IMR-90 (cell line): ENCODE measurements at regions not wholly inside any gene's neighbourhood (a gene's known extent, or its start where the extent isn't known, plus 50 kb on each side); places are given as distances from the start of the nearest gene placed in this dataset.

Source experiments
- ATAC-seq: fragments of 200-7000 bp; cut with Tn5 transposase; 2 replicates; pipeline ENCODE4 v1.9.1; 2020; ENCODE audit warnings: low read depth, mild to moderate bottlenecking, moderate library complexity
- BruUV-seq: library from RNA; stranded (reverse); fragments of 400-500 nt; replicated peaks from 2 replicates; lab custom pipeline; 2021; lab: Mats Ljungman, UMichigan
- CTCF ChIA-PET: fragments of 300-600 bp; formaldehyde crosslinking; extraction: SDS; loops from one replicate; lab custom pipeline; 2021; ENCODE audit warnings: antibody characterized with exemption; lab: Yijun Ruan, JAX
- POLR2A ChIA-PET: fragments of 300-600 bp; sonication (Branson Sonifier 250); formaldehyde crosslinking; loops from one replicate; lab custom pipeline; 2022; ENCODE audit warnings: antibody characterized with exemption; ENCODE audit not compliant: unreplicated experiment; lab: Charles Lee
- DNase-seq: peaks from one replicate; pipeline ENCODE4 v3.0.0; 2013
- H2AFZ ChIP-seq: replicated peaks from 2 replicates; pipeline ENCODE3; 2013; ENCODE audit warnings: low read length, mild to moderate bottlenecking; ENCODE audit not compliant: poor library complexity
- H2AK5ac ChIP-seq: 2 replicates; pipeline ENCODE4 v1.6.1; 2013; ENCODE audit warnings: low read depth, low read length, inconsistent platforms
- H2AK9ac ChIP-seq: replicated peaks from 2 replicates; pipeline ENCODE3; 2013; ENCODE audit warnings: mild to moderate bottlenecking, low read depth, low read length, moderate library complexity; ENCODE audit not compliant: poor library complexity
- H2BK120ac ChIP-seq: 2 replicates; pipeline ENCODE4 v1.6.1; 2013; ENCODE audit warnings: low read depth, low read length, inconsistent platforms
- H2BK15ac ChIP-seq: 3 replicates; pipeline ENCODE4 v1.6.1; 2013; ENCODE audit warnings: low read depth, low read length, inconsistent platforms
- H2BK20ac ChIP-seq: 2 replicates; pipeline ENCODE4 v1.6.1; 2013; ENCODE audit warnings: low read depth, mild to moderate bottlenecking, inconsistent platforms, low read length, moderate library complexity
- H2BK5ac ChIP-seq: 2 replicates; pipeline ENCODE4 v1.6.1; 2013; ENCODE audit warnings: mild to moderate bottlenecking, low read depth, low read length, inconsistent platforms; ENCODE audit not compliant: poor library complexity, severe bottlenecking
- H3K14ac ChIP-seq: replicated peaks from 2 replicates; pipeline ENCODE4 v1.6.1; 2013; ENCODE audit warnings: low read depth, low read length, inconsistent platforms
- H3K18ac ChIP-seq: 2 replicates; pipeline ENCODE4 v1.6.1; 2013; ENCODE audit warnings: low read depth, low read length, control low read depth
- H3K23ac ChIP-seq: 2 replicates; pipeline ENCODE4 v1.6.1; 2013; ENCODE audit warnings: low read depth, low read length, inconsistent platforms
- H3K27ac ChIP-seq: 2 replicates; pipeline ENCODE4 v1.5.1; 2013; ENCODE audit warnings: mild to moderate bottlenecking, control low read depth, low read length; ENCODE audit not compliant: insufficient read depth
- H3K27me3 ChIP-seq: 2 replicates; pipeline ENCODE4 v1.6.1; 2013; ENCODE audit warnings: low read length; ENCODE audit not compliant: control insufficient read depth, insufficient read depth
- H3K36me3 ChIP-seq: 2 replicates; pipeline ENCODE4 v1.6.1; 2013; ENCODE audit warnings: low read length, mixed read lengths; ENCODE audit not compliant: control insufficient read depth, insufficient read depth
- H3K4ac ChIP-seq: 2 replicates; pipeline ENCODE4 v1.6.1; 2013; ENCODE audit warnings: low read depth, low read length, inconsistent platforms
- H3K4me1 ChIP-seq: 2 replicates; pipeline ENCODE4 v1.6.1; 2013; ENCODE audit warnings: low read length, mixed read lengths; ENCODE audit not compliant: control insufficient read depth, insufficient read depth
- H3K4me2 ChIP-seq: 2 replicates; pipeline ENCODE4 v1.6.1; 2013; ENCODE audit warnings: low read depth, mild to moderate bottlenecking, control low read depth, low read length, moderate library complexity
- H3K4me3 ChIP-seq: 2 replicates; pipeline ENCODE4 v1.5.1; 2013; ENCODE audit warnings: low read depth, mild to moderate bottlenecking, control low read depth, low read length, moderate library complexity; ENCODE audit not compliant: insufficient read depth
- H3K56ac ChIP-seq: 2 replicates; pipeline ENCODE4 v1.6.1; 2013; ENCODE audit warnings: low read length, inconsistent platforms; ENCODE audit not compliant: insufficient read depth; ENCODE audit errors: extremely low read depth
- H3K79me1 ChIP-seq, 2 experiments: 2 replicates each; pipeline ENCODE4 v1.6.1; 2013; ENCODE audit warnings: low read length in 2 of 2, inconsistent platforms in 1 of 2, low read depth in 1 of 2
- H3K9ac ChIP-seq: 2 replicates; pipeline ENCODE4 v1.6.1; 2013; ENCODE audit warnings: low read depth, low read length, control low read depth
- H3K9me1 ChIP-seq: 2 replicates; pipeline ENCODE4 v1.6.1; 2013; ENCODE audit warnings: low read length, inconsistent platforms; ENCODE audit not compliant: insufficient read depth
- H3K9me3 ChIP-seq: 2 replicates; pipeline ENCODE4 v1.6.1; 2013; ENCODE audit warnings: low read length; ENCODE audit not compliant: control insufficient read depth, insufficient read depth
- H4K20me1 ChIP-seq: 2 replicates; pipeline ENCODE4 v1.6.1; 2013; ENCODE audit warnings: low read length, inconsistent platforms; ENCODE audit not compliant: insufficient read depth
- H4K5ac ChIP-seq: 2 replicates; pipeline ENCODE4 v1.6.1; 2013; ENCODE audit warnings: mild to moderate bottlenecking, low read depth, low read length, control low read depth
- H4K8ac ChIP-seq, 2 experiments: 2 replicates each; pipeline ENCODE4 v1.6.1; 2013; ENCODE audit warnings: low read depth in 2 of 2, low read length in 2 of 2, control low read depth in 1 of 2, inconsistent platforms in 1 of 2
- H4K91ac ChIP-seq: 2 replicates; pipeline ENCODE4 v1.6.1; 2013; ENCODE audit warnings: low read depth, low read length, inconsistent platforms; ENCODE audit not compliant: insufficient read depth
- CEBPB ChIP-seq: IDR thresholded peaks from 2 replicates; pipeline ENCODE4 v1.6.1; 2012; ENCODE audit warnings: low read depth, low read length, improper control_type of control experiment
- MAFK ChIP-seq: IDR thresholded peaks from 2 replicates; pipeline ENCODE4 v1.6.1; 2012; ENCODE audit warnings: low read depth, low read length, improper control_type of control experiment
- MAZ ChIP-seq: IDR thresholded peaks from 2 replicates; pipeline ENCODE4 v1.6.1; 2012; ENCODE audit warnings: low read depth, mild to moderate bottlenecking, low read length, improper control_type of control experiment, moderate library complexity, borderline replicate concordance
- MXI1 ChIP-seq: IDR thresholded peaks from 2 replicates; pipeline ENCODE4 v1.6.1; 2012; ENCODE audit warnings: low read depth, mild to moderate bottlenecking, low read length, moderate library complexity, borderline replicate concordance
- RAD21 ChIP-seq: IDR thresholded peaks from 2 replicates; pipeline ENCODE4 v1.6.1; 2012; ENCODE audit warnings: low read length, improper control_type of control experiment
- RCOR1 ChIP-seq: IDR thresholded peaks from 2 replicates; pipeline ENCODE4 v1.6.1; 2012; ENCODE audit warnings: mild to moderate bottlenecking, low read length, improper control_type of control experiment; ENCODE audit not compliant: insufficient replicate concordance
- RFX5 ChIP-seq: IDR thresholded peaks from 2 replicates; pipeline ENCODE4 v1.8.0; 2012; ENCODE audit warnings: low read depth, mild to moderate bottlenecking, low read length, moderate library complexity
- SMC3 ChIP-seq: fragments of 150-350 bp; IDR thresholded peaks from 2 replicates; pipeline ENCODE4 v1.6.1; 2016; ENCODE audit warnings: low read depth, mild to moderate bottlenecking, antibody characterized with exemption, low read length, moderate library complexity
- WGBS, 2 experiments: methylation state at CpG; one replicate each; pipeline versions ENCODE4 v1.1.5 to v1.1.7; 2013; ENCODE audit warnings: missing lambda C conversion rate in 2 of 2; ENCODE audit not compliant: insufficient read length in 1 of 2; ENCODE audit errors: extremely low coverage in 2 of 2; 5-methylcytosine and 5-hydroxymethylcytosine counted together
- dilution Hi-C: fragments of 300-500 bp; cut with HindIII; formaldehyde crosslinking; loops from one replicate; pipeline ENCODE4 v1.14.3; 2018; ENCODE audit warnings: low sequenced_read_pairs; ENCODE audit not compliant: unreplicated experiment
- in situ Hi-C: fragments of 300-500 bp; cut with MboI; formaldehyde crosslinking; loops from 3 replicates; pipeline ENCODE4 v1.14.3; 2019; ENCODE audit warnings: low sequenced_read_pairs, inconsistent platforms, mixed read lengths
- intact Hi-C: fragments of 100-400 bp; cut with micrococcal nuclease; formaldehyde crosslinking; loops from 2 replicates; pipeline ENCODE4 v1.10.0; 2022
- TF ChIP-seq, protein P1 (sequence below): fragments of 150-350 bp; IDR thresholded peaks from 2 replicates; pipeline ENCODE4 v1.6.1; 2017; ENCODE audit warnings: mild to moderate bottlenecking, antibody characterized with exemption, low read length, low read depth
- TF ChIP-seq, protein P2 (sequence below): conservative IDR thresholded peaks from 2 replicates; pipeline ENCODE4 v1.5.1; 2012; ENCODE audit warnings: mild to moderate bottlenecking, low read depth, low read length, improper control_type of control experiment

DNA sequence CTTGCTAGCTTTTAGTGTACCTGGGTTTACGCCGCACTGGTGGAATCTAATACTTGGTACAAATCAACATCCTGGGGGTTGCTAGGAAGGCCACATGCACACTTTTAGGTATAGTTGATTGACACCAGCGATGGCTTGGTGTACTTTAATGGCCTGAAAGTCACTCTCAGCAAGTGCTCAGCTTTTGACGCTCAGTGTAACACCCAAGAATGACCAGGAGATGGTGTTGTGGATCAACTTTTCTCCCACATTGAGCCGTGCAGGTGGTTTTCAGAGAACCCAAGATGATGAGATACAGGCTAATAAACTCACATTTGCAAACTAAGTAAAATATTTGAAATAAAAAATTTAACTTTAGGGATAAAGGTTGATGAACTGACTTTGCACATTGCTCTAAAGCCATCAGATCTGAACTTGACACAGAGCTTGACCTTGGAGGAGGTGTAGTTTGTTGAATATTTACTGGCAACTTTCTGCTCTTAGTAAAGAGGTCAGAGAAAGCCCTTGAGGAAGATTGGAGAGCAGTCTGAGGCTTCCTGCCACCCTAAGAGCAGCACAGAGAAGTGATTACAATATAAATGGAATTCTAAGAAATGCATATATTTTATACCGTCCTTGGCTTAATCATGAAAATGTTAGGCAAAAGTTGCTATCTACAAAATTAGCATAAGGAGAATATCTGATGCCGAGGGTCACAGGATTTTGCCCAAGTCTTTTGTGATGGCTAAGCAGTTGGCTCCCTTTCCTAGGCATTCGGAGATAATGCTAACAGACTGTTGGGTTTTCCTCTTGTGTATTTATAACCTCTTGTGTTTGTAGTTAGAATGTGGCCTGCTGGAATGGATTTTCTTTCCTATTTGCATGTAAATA is 143.4 kb upstream of the RASGRP1 start:
- BruUV-seq, result no TSS peak
- Histone ChIP-seq H2BK15ac (peak overlapping the region; percentile 87; the same call in 1 of the 3 replicates), H3K4ac (peak overlapping the region; percentile 40), H3K36me3 (no peaks in the 10 kb centered on the region), H4K20me1 (no peaks in the 10 kb centered on the region), H3K4me2 (no peak overlapping the region; the same call in 1 of the 2 replicates), H3K27me3 (no peaks in the 10 kb centered on the region), H4K5ac (peak overlapping the region; percentile 38), H3K18ac (peak overlapping the region; percentile 49), H3K9me1 (peaks cover 3% of the 10 kb centered on the region; the same call in 1 of the 2 replicates), H2BK20ac (peak overlapping the region; percentile 83), H3K79me1 (peaks cover 0 to 3% of the 10 kb centered on the region in 2 experiments; a peak in 1 of 4 replicates), H3K4me1 (peaks cover 7% of the 10 kb centered on the region), H3K9ac (no peak overlapping the region), H3K9me3 (no peaks in the 10 kb centered on the region), H2BK120ac (peak overlapping the region; percentile 90), H2BK5ac (peak overlapping the region; percentile 92), H2AK5ac (peak overlapping the region; percentile 68; the same call in 1 of the 2 replicates), H4K91ac (peak overlapping the region; percentile 92; the same call in 1 of the 2 replicates), H2AK9ac (no peak overlapping the region), H3K23ac (peak overlapping the region; percentile 21; the same call in 1 of the 2 replicates), H3K14ac (peak overlapping the region; percentile 75; the same call in 1 of the 2 replicates), H3K4me3 (no peak overlapping the region), H3K56ac (no peak overlapping the region; the same call in 1 of the 2 replicates), H3K27ac (peak overlapping the region; percentile 74; the same call in 1 of the 2 replicates), H2AFZ (no peak overlapping the region), H4K8ac (peak overlapping the region in 1 of 2 experiments; percentile 75; a peak in 2 of 4 replicates)
- no CpG with 5 or more reads among the region's 8 CpGs for WGBS, 2 experiments
- intact Hi-C loops (loop anchor here (1.0 to 10.0 kb wide), 11 partner anchors 156 to 1077 kb away; partner anchors contain the start of gene FSIP1), dilution Hi-C loops (no loop called here), in situ Hi-C loops (loop anchor here (5.0 to 25.0 kb wide), 4 partner anchors 464 to 874 kb away; partner anchors contain the start of gene THBS1)
- ChIA-PET CTCF (interaction anchor here (0.6 to 1.2 kb wide), 5 partner anchors 253 to 1048 kb away, joined by 3 to 4 read pairs (median 3); no protein-coding TSS in a partner anchor), POLR2A (no interaction called here)
- TF ChIP-seq SMC3, result peak; percentile 86
- peak; percentile 95 for TF ChIP-seq RAD21
- TF ChIP-seq RCOR1, result no peak
- no peak; the same call in 1 of the 2 replicates for TF ChIP-seq MAFK
- TF ChIP-seq, protein P1, sequence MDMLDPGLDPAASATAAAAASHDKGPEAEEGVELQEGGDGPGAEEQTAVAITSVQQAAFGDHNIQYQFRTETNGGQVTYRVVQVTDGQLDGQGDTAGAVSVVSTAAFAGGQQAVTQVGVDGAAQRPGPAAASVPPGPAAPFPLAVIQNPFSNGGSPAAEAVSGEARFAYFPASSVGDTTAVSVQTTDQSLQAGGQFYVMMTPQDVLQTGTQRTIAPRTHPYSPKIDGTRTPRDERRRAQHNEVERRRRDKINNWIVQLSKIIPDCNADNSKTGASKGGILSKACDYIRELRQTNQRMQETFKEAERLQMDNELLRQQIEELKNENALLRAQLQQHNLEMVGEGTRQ, result no peak
- TF ChIP-seq RFX5, result no peak
- TF ChIP-seq CEBPB, result no peak
- TF ChIP-seq, protein P2, sequence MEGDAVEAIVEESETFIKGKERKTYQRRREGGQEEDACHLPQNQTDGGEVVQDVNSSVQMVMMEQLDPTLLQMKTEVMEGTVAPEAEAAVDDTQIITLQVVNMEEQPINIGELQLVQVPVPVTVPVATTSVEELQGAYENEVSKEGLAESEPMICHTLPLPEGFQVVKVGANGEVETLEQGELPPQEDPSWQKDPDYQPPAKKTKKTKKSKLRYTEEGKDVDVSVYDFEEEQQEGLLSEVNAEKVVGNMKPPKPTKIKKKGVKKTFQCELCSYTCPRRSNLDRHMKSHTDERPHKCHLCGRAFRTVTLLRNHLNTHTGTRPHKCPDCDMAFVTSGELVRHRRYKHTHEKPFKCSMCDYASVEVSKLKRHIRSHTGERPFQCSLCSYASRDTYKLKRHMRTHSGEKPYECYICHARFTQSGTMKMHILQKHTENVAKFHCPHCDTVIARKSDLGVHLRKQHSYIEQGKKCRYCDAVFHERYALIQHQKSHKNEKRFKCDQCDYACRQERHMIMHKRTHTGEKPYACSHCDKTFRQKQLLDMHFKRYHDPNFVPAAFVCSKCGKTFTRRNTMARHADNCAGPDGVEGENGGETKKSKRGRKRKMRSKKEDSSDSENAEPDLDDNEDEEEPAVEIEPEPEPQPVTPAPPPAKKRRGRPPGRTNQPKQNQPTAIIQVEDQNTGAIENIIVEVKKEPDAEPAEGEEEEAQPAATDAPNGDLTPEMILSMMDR, result peak; percentile 82
- TF ChIP-seq MXI1, result no peak
- TF ChIP-seq MAZ, result no peak
- DNase-seq (peak; percentile 80), ATAC-seq (peak; percentile 93)
